Mesenchymal stem cell (in vitro differentiated cells and primary cell): ENCODE measurements at regions not wholly inside any gene's neighbourhood (a gene's known extent, or its start where the extent isn't known, plus 50 kb on each side); places are given as distances from the start of the nearest gene placed in this dataset.

Experiments
- DNase-seq: peaks from one replicate; pipeline ENCODE4 v3.0.0-alpha.2; 2013
- H2AFZ ChIP-seq: one replicate; pipeline ENCODE4 v1.6.1; 2013; ENCODE audit warnings: low read depth, mild to moderate bottlenecking, control low read depth, inconsistent platforms, low read length, moderate library complexity
- H2AK5ac ChIP-seq: 2 replicates; pipeline ENCODE4 v1.6.1; 2013; ENCODE audit warnings: low read length, moderate library complexity, mild to moderate bottlenecking, inconsistent platforms; ENCODE audit not compliant: severe bottlenecking
- H2BK120ac ChIP-seq: one replicate; pipeline ENCODE4 v1.6.1; 2013; ENCODE audit warnings: low read depth, mild to moderate bottlenecking, inconsistent platforms, low read length, moderate library complexity
- H2BK12ac ChIP-seq, 2 experiments: one replicate each; pipeline ENCODE4 v1.6.1; 2013; ENCODE audit warnings: inconsistent platforms in 2 of 2, low read length in 2 of 2, mild to moderate bottlenecking in 2 of 2, moderate library complexity in 2 of 2, control low read depth in 1 of 2
- H2BK15ac ChIP-seq: one replicate; pipeline ENCODE4 v1.6.1; 2013; ENCODE audit warnings: mild to moderate bottlenecking, low read depth, inconsistent platforms; ENCODE audit not compliant: poor library complexity, severe bottlenecking
- H2BK5ac ChIP-seq: 2 replicates; pipeline ENCODE4 v1.6.1; 2013; ENCODE audit warnings: low read depth, mild to moderate bottlenecking, low read length, control low read depth, inconsistent platforms; ENCODE audit not compliant: poor library complexity, severe bottlenecking
- H3K14ac ChIP-seq, 2 experiments: one replicate each; pipeline ENCODE4 v1.6.1; 2013; ENCODE audit warnings: inconsistent platforms in 2 of 2, low read length in 2 of 2, control low read depth in 1 of 2, mild to moderate bottlenecking in 1 of 2, moderate library complexity in 1 of 2
- H3K18ac ChIP-seq, 2 experiments: one replicate each; pipeline ENCODE4 v1.6.1; 2013; ENCODE audit warnings: inconsistent platforms in 2 of 2, low read length in 2 of 2, control low read depth in 1 of 2, low read depth in 1 of 2, mild to moderate bottlenecking in 1 of 2
- H3K23ac ChIP-seq, 2 experiments: one replicate each; pipeline ENCODE4 v1.6.1; 2013; ENCODE audit warnings: inconsistent platforms in 2 of 2, low read length in 2 of 2, mild to moderate bottlenecking in 2 of 2, moderate library complexity in 2 of 2, control low read depth in 1 of 2
- H3K27ac ChIP-seq: 2 replicates; pipeline ENCODE4 v1.5.1; 2013; ENCODE audit warnings: mild to moderate bottlenecking, moderate library complexity, low read length, control low read depth, inconsistent platforms; ENCODE audit not compliant: poor library complexity, severe bottlenecking
- H3K27me3 ChIP-seq, 2 experiments: 2 replicates each; pipeline versions ENCODE4 v1.6.1 to v1.7.0; 2013; ENCODE audit warnings: low read length in 2 of 2, mild to moderate bottlenecking in 2 of 2, moderate library complexity in 2 of 2, control low read depth in 1 of 2, inconsistent platforms in 1 of 2; ENCODE audit not compliant: control insufficient read depth in 1 of 2, insufficient read depth in 1 of 2
- H3K36me3 ChIP-seq, 2 experiments: 2 replicates each; pipeline versions ENCODE4 v1.6.1 to v1.7.0; 2013; ENCODE audit warnings: low read length in 2 of 2, control low read depth in 1 of 2, inconsistent platforms in 1 of 2, low read depth in 1 of 2, mild to moderate bottlenecking in 1 of 2; ENCODE audit not compliant: insufficient read depth in 2 of 2, control insufficient read depth in 1 of 2
- H3K4ac ChIP-seq, 2 experiments: one replicate each; pipeline ENCODE4 v1.6.1; 2013; ENCODE audit warnings: inconsistent platforms in 2 of 2, low read length in 2 of 2, mild to moderate bottlenecking in 2 of 2, moderate library complexity in 2 of 2, control low read depth in 1 of 2, low read depth in 1 of 2
- H3K4me1 ChIP-seq: 2 replicates; pipeline ENCODE4 v1.6.1; 2013; ENCODE audit warnings: low read depth, low read length, control low read depth; ENCODE audit not compliant: control insufficient read depth, insufficient read depth
- H3K4me2 ChIP-seq: 2 replicates; pipeline ENCODE4 v1.6.1; 2013; ENCODE audit warnings: low read length, mild to moderate bottlenecking, inconsistent platforms; ENCODE audit not compliant: poor library complexity, severe bottlenecking
- H3K4me3 ChIP-seq, 2 experiments: 2 replicates each; pipeline versions ENCODE4 v1.5.1 to v1.7.0; 2013; ENCODE audit warnings: low read length in 2 of 2, mild to moderate bottlenecking in 2 of 2, control low read depth in 1 of 2, low read depth in 1 of 2; ENCODE audit not compliant: insufficient read depth in 1 of 2
- H3K79me1 ChIP-seq: replicated peaks from 2 replicates; pipeline ENCODE4 v1.6.1; 2013; ENCODE audit warnings: mild to moderate bottlenecking, control low read depth, low read length, inconsistent platforms; ENCODE audit not compliant: poor library complexity, severe bottlenecking
- H3K9ac ChIP-seq: 2 replicates; pipeline ENCODE4 v1.7.0; 2013; ENCODE audit warnings: mild to moderate bottlenecking, low read length, moderate library complexity
- H3K9me3 ChIP-seq: 2 replicates; pipeline ENCODE4 v1.7.0; 2013; ENCODE audit warnings: mild to moderate bottlenecking, low read length; ENCODE audit not compliant: control insufficient read depth
- H4K8ac ChIP-seq: one replicate; pipeline ENCODE4 v1.6.1; 2013; ENCODE audit warnings: inconsistent platforms, mild to moderate bottlenecking, low read length, moderate library complexity
- H4K91ac ChIP-seq: one replicate; pipeline ENCODE4 v1.6.1; 2013; ENCODE audit warnings: mild to moderate bottlenecking, low read length, inconsistent platforms
- WGBS: methylation state at CpG from one replicate; pipeline ENCODE4 v1.1.7; 2013; ENCODE audit warnings: mixed read lengths; 5-methylcytosine and 5-hydroxymethylcytosine counted together

- Histone ChIP-seq H2AK5ac (no peak overlapping the region), H3K27me3 (peaks cover 3 to 4% of the 10 kb centered on the region in 2 experiments), H3K4ac (no peak overlapping the region), H3K9ac (no peak overlapping the region), H3K18ac (no peak overlapping the region), H2BK12ac (no peak overlapping the region), H2AFZ (no peak overlapping the region), H4K8ac (no peak overlapping the region), H3K9me3 (no peaks in the 10 kb centered on the region), H3K4me2 (no peak overlapping the region), H2BK15ac (no peak overlapping the region), H3K4me1 (peaks cover 6% of the 10 kb centered on the region), H3K4me3 (no peak overlapping the region), H3K23ac (no peak overlapping the region), H3K36me3 (no peaks in the 10 kb centered on the region), H3K14ac (no peak overlapping the region), H4K91ac (no peak overlapping the region), H2BK5ac (no peak overlapping the region), H2BK120ac (no peak overlapping the region), H3K79me1 (no peaks in the 10 kb centered on the region), H3K27ac (no peak overlapping the region)
- no peak for DNase-seq
- 80% methylated on average over 10 of the region's 10 CpGs for WGBS
Measured at GRCh38 chr18:45280481-45281276, 334.6 kb upstream of the SLC14A2 start.

DNA sequence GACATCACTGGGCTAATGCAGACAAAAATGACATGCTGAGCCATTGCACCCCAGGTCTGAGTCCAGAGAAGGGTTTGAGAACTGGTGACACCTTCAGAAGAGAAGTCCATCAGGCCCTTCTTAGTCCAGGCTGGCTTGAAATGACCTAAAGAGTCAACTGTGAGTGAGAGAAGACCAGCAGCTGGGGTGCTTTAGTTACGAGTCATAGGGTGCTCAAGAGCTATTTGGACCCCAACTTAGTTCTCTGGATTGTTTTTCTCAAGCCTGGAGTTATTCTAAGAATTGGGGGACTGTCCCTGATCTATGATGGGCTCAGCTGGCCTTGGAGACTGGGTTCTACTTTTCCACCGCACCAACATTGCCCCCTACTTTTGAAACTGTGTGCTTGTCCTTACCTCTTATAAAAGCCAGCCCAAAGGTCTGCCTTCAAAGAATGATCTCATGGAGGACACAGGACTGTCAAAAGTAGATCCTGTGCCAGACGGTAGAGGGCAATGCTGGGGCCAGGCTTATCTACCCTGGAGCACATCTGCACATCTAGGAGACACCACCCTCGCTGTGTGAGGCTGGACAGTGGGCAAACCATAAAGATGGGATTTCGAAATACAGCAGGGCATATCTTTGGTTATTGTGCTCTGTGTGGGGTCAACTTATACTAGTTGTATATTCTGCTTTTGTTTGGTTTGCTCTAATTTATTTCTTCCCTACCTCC is 333.0 kb upstream of the SLC14A2 start:
- no peaks in the 10 kb centered on the region for H3K79me1 ChIP-seq
- no peak overlapping the region for H3K4ac ChIP-seq
- no peak overlapping the region for H3K4me3 ChIP-seq
- DNase-seq: no peak
- H2BK12ac ChIP-seq: no peak overlapping the region
- H2AFZ ChIP-seq: no peak overlapping the region
- no peak overlapping the region for H2BK5ac ChIP-seq
- no peak overlapping the region for H3K23ac ChIP-seq
- no peak overlapping the region for H4K8ac ChIP-seq
- no peak overlapping the region for H3K18ac ChIP-seq
- H4K91ac ChIP-seq: no peak overlapping the region
- 86% methylated on average over 4 of the region's 5 CpGs for whole genome bisulfite sequencing
- H3K4me1 ChIP-seq: peaks cover 6% of the 10 kb centered on the region
- H3K9me3 ChIP-seq: no peaks in the 10 kb centered on the region
- peaks cover 5 to 11% of the 10 kb centered on the region in 2 experiments for H3K27me3 ChIP-seq
- no peak overlapping the region for H2AK5ac ChIP-seq
- no peak overlapping the region for H3K9ac ChIP-seq
- H3K27ac ChIP-seq: no peak overlapping the region
- no peaks in the 10 kb centered on the region for H3K36me3 ChIP-seq
- no peak overlapping the region for H2BK120ac ChIP-seq
- no peak overlapping the region for H2BK15ac ChIP-seq
- no peak overlapping the region for H3K14ac ChIP-seq
- no peak overlapping the region for H3K4me2 ChIP-seq

DNA sequence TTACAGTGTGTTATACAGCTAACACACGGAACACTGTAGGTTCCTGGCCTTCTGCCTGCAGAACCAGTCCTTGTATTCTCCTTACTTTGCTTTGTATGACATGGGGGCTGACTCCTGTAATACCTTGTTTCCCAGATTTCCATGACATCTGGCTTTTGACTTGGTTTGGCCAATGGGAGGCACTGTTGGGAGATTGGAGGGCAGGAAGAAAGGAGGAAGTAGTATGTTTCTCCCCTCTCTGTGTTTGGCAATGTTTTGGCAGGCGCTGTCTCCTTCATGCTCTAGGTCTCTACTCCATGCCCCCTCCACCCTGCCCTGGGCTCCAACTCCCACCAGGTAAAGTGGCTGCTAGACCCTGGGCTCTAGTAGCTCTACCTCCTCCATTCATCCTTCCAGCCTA is 331.1 kb upstream of the SLC14A2 start:
- Histone ChIP-seq H2BK12ac (no peak overlapping the region), H2BK15ac (no peak overlapping the region), H3K4me3 (no peak overlapping the region), H2AK5ac (no peak overlapping the region), H2BK120ac (no peak overlapping the region), H4K8ac (no peak overlapping the region), H3K27ac (no peak overlapping the region), H3K4ac (no peak overlapping the region), H3K79me1 (no peaks in the 10 kb centered on the region), H3K4me2 (no peak overlapping the region), H4K91ac (no peak overlapping the region), H2AFZ (no peak overlapping the region), H3K23ac (peak overlapping the region in 1 of 2 experiments; percentile 42), H3K9me3 (no peaks in the 10 kb centered on the region), H3K14ac (no peak overlapping the region), H3K27me3 (peaks cover 13 to 18% of the 10 kb centered on the region in 2 experiments), H2BK5ac (no peak overlapping the region), H3K18ac (no peak overlapping the region), H3K36me3 (no peaks in the 10 kb centered on the region), H3K4me1 (peaks cover 6% of the 10 kb centered on the region), H3K9ac (no peak overlapping the region)
- 97% methylated on average over 2 of the region's 2 CpGs for WGBS
- no peak for DNase-seq

DNA sequence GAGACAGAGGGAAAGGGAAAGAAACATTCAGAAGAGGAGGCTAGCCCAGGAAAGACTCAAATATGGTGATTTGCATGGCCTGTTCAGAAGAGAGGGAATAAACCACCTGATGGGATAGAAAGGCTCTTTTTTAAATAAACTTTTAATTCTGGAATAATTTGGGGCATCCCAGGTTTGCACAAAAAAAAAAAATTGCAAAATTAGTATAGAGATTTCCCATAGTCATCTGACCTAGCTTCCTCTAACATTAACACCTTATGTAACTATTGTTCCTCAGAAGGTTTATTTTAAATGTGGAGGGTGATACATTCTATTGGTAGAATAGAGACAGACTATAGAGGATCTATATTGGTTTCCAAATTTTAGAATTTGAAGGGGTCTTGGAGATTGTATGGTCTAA is 330.4 kb upstream of the SLC14A2 start:
- no peak for DNase-seq
- no peak overlapping the region for H4K91ac ChIP-seq
- H2BK12ac ChIP-seq: no peak overlapping the region
- no peak overlapping the region for H2BK15ac ChIP-seq
- peaks cover 6% of the 10 kb centered on the region for H3K4me1 ChIP-seq
- no peak overlapping the region for H3K14ac ChIP-seq
- H3K4ac ChIP-seq: no peak overlapping the region
- H3K4me3 ChIP-seq: no peak overlapping the region
- no peak overlapping the region for H3K23ac ChIP-seq
- no peak overlapping the region for H3K18ac ChIP-seq
- no peak overlapping the region for H2BK120ac ChIP-seq
- no peaks in the 10 kb centered on the region for H3K9me3 ChIP-seq
- peaks cover 10 to 18% of the 10 kb centered on the region in 2 experiments for H3K27me3 ChIP-seq
- H4K8ac ChIP-seq: no peak overlapping the region
- no peak overlapping the region for H3K27ac ChIP-seq
- no peak overlapping the region for H2AFZ ChIP-seq
- no peak overlapping the region for H2BK5ac ChIP-seq
- H2AK5ac ChIP-seq: no peak overlapping the region
- H3K79me1 ChIP-seq: no peaks in the 10 kb centered on the region
- H3K9ac ChIP-seq: no peak overlapping the region
- H3K4me2 ChIP-seq: no peak overlapping the region
- no peaks in the 10 kb centered on the region for H3K36me3 ChIP-seq
